ENCODE measurements at regions not wholly inside any gene's neighbourhood (a gene's known extent, or its start where the extent isn't known, plus 50 kb on each side); places are given as distances from the start of the nearest gene placed in this dataset.
A peak's percentile ranks its signal among the peaks of the same experiment; 100 is the strongest.

DNA sequence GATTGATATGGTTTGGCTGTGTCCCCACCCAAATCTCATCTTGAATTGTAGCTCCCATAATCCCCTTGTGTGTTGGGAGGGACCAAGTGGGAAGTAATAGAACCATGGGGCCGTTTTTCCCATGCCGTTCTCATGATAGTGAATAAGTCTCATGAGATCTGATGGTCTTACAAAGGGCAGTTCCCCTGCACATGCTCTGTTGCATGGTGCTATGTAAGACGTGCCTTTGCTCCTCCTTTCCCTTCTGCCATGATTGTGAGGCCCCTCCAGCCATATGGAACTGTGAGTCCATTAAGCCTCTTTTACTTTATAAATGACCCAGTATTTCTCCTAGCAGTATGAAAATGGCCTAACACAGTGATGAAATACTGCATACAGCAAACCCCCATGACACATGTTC lies 84.8 kb upstream of the SELENOP start:
- TF ChIP-seq, protein P1, sequence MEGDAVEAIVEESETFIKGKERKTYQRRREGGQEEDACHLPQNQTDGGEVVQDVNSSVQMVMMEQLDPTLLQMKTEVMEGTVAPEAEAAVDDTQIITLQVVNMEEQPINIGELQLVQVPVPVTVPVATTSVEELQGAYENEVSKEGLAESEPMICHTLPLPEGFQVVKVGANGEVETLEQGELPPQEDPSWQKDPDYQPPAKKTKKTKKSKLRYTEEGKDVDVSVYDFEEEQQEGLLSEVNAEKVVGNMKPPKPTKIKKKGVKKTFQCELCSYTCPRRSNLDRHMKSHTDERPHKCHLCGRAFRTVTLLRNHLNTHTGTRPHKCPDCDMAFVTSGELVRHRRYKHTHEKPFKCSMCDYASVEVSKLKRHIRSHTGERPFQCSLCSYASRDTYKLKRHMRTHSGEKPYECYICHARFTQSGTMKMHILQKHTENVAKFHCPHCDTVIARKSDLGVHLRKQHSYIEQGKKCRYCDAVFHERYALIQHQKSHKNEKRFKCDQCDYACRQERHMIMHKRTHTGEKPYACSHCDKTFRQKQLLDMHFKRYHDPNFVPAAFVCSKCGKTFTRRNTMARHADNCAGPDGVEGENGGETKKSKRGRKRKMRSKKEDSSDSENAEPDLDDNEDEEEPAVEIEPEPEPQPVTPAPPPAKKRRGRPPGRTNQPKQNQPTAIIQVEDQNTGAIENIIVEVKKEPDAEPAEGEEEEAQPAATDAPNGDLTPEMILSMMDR (IDR thresholded peaks at IDR 0.05; ENCODE audit: partially characterized antibody, unreplicated experiment) = no peak
- no peaks in the 10 kb centered on the region for H3K36me3 Mint-ChIP-seq (ENCODE audit: unreplicated experiment)
- peaks cover 1% of the 10 kb centered on the region for H3K4me1 Mint-ChIP-seq (ENCODE audit: low read depth, unreplicated experiment)
- H3K27ac Mint-ChIP-seq (ENCODE audit: unreplicated experiment) = no peak overlapping the region
- DNase-seq = no peak
- peaks cover 3% of the 10 kb centered on the region for H3K27me3 Mint-ChIP-seq (ENCODE audit: unreplicated experiment)
- peaks cover 1% of the 10 kb centered on the region for H3K9me3 Mint-ChIP-seq (ENCODE audit: unreplicated experiment)
- H3K4me3 Mint-ChIP-seq (ENCODE audit: unreplicated experiment) = no peak overlapping the region

DNA sequence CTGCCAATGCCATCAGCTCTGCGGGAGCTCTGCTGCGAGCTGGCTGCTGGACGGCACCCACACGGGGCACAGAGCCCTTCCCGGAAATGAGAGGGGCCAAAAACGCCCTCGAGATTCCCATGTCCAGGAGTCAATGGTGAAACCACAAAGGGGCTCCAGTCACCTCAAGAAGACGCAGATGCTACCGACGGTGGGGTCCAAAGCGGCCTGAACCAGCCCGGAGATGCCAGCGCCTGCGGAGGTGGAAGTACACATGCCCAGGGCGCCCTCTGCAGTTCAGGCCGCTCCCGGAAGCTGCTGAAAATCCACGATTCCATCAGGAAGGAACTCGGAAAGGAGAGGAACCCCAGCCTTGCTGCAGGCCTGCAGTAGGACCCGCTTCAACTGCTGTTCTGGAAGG lies 82.4 kb upstream of the SELENOP start:
- no peak overlapping the region for H3K27ac Mint-ChIP-seq (ENCODE audit: unreplicated experiment)
- H3K4me3 Mint-ChIP-seq (ENCODE audit: unreplicated experiment) = no peak overlapping the region
- no peaks in the 10 kb centered on the region for H3K4me1 Mint-ChIP-seq (ENCODE audit: low read depth, unreplicated experiment)
- peaks cover 1% of the 10 kb centered on the region for H3K9me3 Mint-ChIP-seq (ENCODE audit: unreplicated experiment)
- TF ChIP-seq, protein P1 (IDR thresholded peaks at IDR 0.05; ENCODE audit: partially characterized antibody, unreplicated experiment) = no peak
- no peaks in the 10 kb centered on the region for H3K36me3 Mint-ChIP-seq (ENCODE audit: unreplicated experiment)
- H3K27me3 Mint-ChIP-seq (ENCODE audit: unreplicated experiment) = peaks cover 3% of the 10 kb centered on the region
- peak; percentile 47 for DNase-seq

DNA sequence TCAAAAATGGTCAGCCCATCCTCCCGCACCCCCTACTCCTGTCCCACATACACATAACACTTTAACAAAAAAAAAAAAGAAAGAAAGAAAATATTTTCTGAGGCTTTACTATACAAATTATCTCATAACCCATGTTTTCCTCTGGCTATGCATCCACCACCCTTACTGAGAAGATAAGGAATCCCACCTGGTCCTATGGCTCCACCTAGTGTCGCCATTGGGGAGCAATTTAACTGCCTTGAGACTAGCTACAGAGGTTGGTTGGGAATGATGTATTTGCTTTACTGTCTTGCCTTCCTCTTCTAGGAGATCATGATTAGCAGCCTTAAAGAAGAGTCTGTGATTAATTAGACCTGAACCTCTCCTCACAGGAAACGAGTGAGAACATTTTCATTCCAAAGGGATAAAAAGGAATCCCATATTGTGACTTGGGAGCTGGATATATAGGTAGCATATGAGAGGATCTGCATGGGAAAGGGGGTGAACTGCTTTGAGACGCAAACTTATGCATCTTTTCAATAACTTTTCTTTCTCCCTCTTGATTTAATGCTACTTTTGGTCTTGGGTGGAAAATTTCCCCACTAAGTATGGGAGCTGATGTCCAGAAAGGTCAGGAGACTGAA lies 77.7 kb upstream of the SELENOP start:
- TF ChIP-seq, protein P1 (IDR thresholded peaks at IDR 0.05; ENCODE audit: partially characterized antibody, unreplicated experiment) = peak; percentile 80
- no peaks in the 10 kb centered on the region for H3K4me1 Mint-ChIP-seq (ENCODE audit: low read depth, unreplicated experiment)
- H3K27me3 Mint-ChIP-seq (ENCODE audit: unreplicated experiment) = no peaks in the 10 kb centered on the region
- H3K9me3 Mint-ChIP-seq (ENCODE audit: unreplicated experiment) = peaks cover 1% of the 10 kb centered on the region
- H3K4me3 Mint-ChIP-seq (ENCODE audit: unreplicated experiment) = no peak overlapping the region
- peak; percentile 80 for DNase-seq
- no peak overlapping the region for H3K27ac Mint-ChIP-seq (ENCODE audit: unreplicated experiment)
- no peaks in the 10 kb centered on the region for H3K36me3 Mint-ChIP-seq (ENCODE audit: unreplicated experiment)

DNA sequence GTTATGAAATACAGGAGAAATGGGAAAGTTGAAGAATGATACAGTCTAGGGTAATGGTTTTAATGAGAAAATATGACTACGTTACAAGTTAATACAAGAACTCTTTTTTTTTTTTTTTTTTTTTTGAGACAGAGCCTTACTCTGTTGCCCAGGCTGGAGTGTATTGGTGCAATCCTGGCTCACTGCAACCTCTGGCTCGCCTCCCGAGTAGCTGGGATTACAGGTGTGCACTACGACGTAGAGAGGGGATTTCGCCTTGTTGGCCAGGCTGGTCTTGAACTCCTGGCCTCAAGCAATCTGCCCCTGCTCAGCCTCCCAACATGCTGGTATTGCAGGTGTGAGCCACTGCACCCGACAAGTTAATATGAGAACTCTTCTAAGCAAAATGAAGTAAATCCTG lies 77.1 kb upstream of the SELENOP start:
- TF ChIP-seq, protein P1 (IDR thresholded peaks at IDR 0.05; ENCODE audit: partially characterized antibody, unreplicated experiment) = no peak
- H3K27me3 Mint-ChIP-seq (ENCODE audit: unreplicated experiment) = no peaks in the 10 kb centered on the region
- peaks cover 2% of the 10 kb centered on the region for H3K9me3 Mint-ChIP-seq (ENCODE audit: unreplicated experiment)
- H3K36me3 Mint-ChIP-seq (ENCODE audit: unreplicated experiment) = no peaks in the 10 kb centered on the region
- H3K27ac Mint-ChIP-seq (ENCODE audit: unreplicated experiment) = no peak overlapping the region
- DNase-seq = no peak
- H3K4me1 Mint-ChIP-seq (ENCODE audit: low read depth, unreplicated experiment) = no peaks in the 10 kb centered on the region
- H3K4me3 Mint-ChIP-seq (ENCODE audit: unreplicated experiment) = no peak overlapping the region

DNA sequence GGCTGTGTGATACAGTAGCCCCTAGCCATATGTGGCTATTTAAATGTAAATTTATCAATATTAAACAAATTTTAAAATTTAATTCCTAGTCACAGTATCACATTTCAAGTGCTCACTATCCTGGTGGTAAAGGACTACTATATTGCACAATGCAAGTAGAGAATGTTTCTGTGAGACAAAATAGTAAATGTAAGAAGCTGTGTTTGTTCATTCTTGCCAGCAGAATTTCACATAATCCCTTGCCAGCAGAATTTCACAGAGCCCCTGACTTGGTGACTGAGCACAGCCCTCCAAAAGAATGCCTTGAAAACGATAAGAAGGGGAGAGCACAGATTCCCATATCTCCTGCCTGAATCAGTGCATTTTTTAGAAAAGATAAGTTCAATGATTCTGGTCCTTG lies 75.9 kb upstream of the SELENOP start:
- TF ChIP-seq, protein P1 (IDR thresholded peaks at IDR 0.05; ENCODE audit: partially characterized antibody, unreplicated experiment) = no peak
- Mint-ChIP-seq H3K9me3 (ENCODE audit: unreplicated experiment) (peaks cover 2% of the 10 kb centered on the region), H3K36me3 (ENCODE audit: unreplicated experiment) (no peaks in the 10 kb centered on the region), H3K27ac (ENCODE audit: unreplicated experiment) (no peak overlapping the region), H3K4me3 (ENCODE audit: unreplicated experiment) (no peak overlapping the region), H3K4me1 (ENCODE audit: low read depth, unreplicated experiment) (no peaks in the 10 kb centered on the region), H3K27me3 (ENCODE audit: unreplicated experiment) (no peaks in the 10 kb centered on the region)
- no peak for DNase-seq

Measured in glutamatergic neuron (in vitro differentiated cells).